ENCODE measurements at regions not wholly inside any gene's neighbourhood (a gene's known extent, or its start where the extent isn't known, plus 50 kb on each side); places are given as distances from the start of the nearest gene placed in this dataset.

- no peak overlapping the region for H3K4me2 ChIP-seq (ENCODE audit: insufficient read depth, low read length)
- no peak overlapping the region for H3K27ac ChIP-seq (ENCODE audit: extremely low read depth, low read depth, low read length)
- H3K4me1 ChIP-seq (replicated peaks in 1 of 2; ENCODE audit: control insufficient read depth in 2 of 2, insufficient read depth in 2 of 2, low read length in 2 of 2) = no peaks in the 10 kb centered on the region
- H3K4me3 ChIP-seq = no peak overlapping the region
- H4K20me1 ChIP-seq (replicated peaks; ENCODE audit: control insufficient read depth, insufficient read depth, low read length) = no peaks in the 10 kb centered on the region
- 0% methylated on average over 1 of the region's 1 CpG for WGBS (ENCODE audit: insufficient coverage, low coverage, missing lambda C conversion rate)
- TF ChIP-seq MED1 (CRISPR knock-in tag; IDR thresholded peaks at IDR 0.05; ENCODE audit: borderline replicate concordance) (no peak), PKNOX1 (IDR thresholded peaks at IDR 0.05) (no peak), JUND (IDR thresholded peaks at IDR 0.05; ENCODE audit: borderline replicate concordance, low read depth, low read length) (no peak), JUND (tag; IDR thresholded peaks at IDR 0.05; ENCODE audit: borderline replicate concordance, low read depth, low read length) (no peak), ZBTB26 (CRISPR knock-in tag; IDR thresholded peaks at IDR 0.05) (no peak), PHF21A (IDR thresholded peaks at IDR 0.05; ENCODE audit: borderline replicate concordance, low read depth) (no peak), RAD51 (IDR thresholded peaks at IDR 0.05; ENCODE audit: borderline replicate concordance, low read depth) (no peak), CHAMP1 (IDR thresholded peaks at IDR 0.05) (no peak), CTCF (IDR thresholded peaks at IDR 0.05 in 2 of 3, conservative IDR thresholded peaks at IDR 0.05 in 1 of 3; ENCODE audit: insufficient read depth in 2 of 3, low read depth in 1 of 3, low read length in 3 of 3) (0 out of 6 replicates have a peak, but pooled peaks of 1 of the 3 experiments have one; percentile 4)
- ATAC-seq (no peak), DNase-seq (ENCODE audit: extremely low read depth in 1 of 4, low spot score in 3 of 4) (no peak), FAIRE-seq (no peak)
- no peaks in the 10 kb centered on the region for H3K36me3 ChIP-seq (ENCODE audit: control insufficient read depth, insufficient read depth, low read length)
- in situ Hi-C loops (cut with MboI) = no loop called here
- H3K9me1 ChIP-seq (ENCODE audit: control insufficient read depth, insufficient read depth, low read length) = no peaks in the 10 kb centered on the region
- H3K79me2 ChIP-seq (ENCODE audit: control insufficient read depth, insufficient read depth, low read length) = no peaks in the 10 kb centered on the region
- ChIA-PET CTCF (ENCODE audit: low intra/inter-chr PET ratio) (no interaction called here), POLR2A (no interaction called here)
- BruUV-seq (replicated peaks) = no TSS peak
- H3K9ac ChIP-seq (ENCODE audit: insufficient read depth in 1 of 2, low read depth in 2 of 2, low read length in 2 of 2) = no peak overlapping the region
- no peak overlapping the region for H2AFZ ChIP-seq (ENCODE audit: low read depth, low read length)
- no peaks in the 10 kb centered on the region for H3K27me3 ChIP-seq (ENCODE audit: control insufficient read depth in 2 of 2, insufficient read depth in 2 of 2, low read length in 2 of 2)
- H3K9me3 ChIP-seq (replicated peaks; ENCODE audit: control insufficient read depth, insufficient read depth, low read depth, low read length) = no peaks in the 10 kb centered on the region
- intact Hi-C loops (cut with micrococcal nuclease) = no loop called here
These were observed 1062.0 kb downstream of the HACE1 start for GRCh38 chr6:103797738-103798137.
